HG03280 (cell line): ENCODE measurements at regions not wholly inside any gene's neighbourhood (a gene's known extent, or its start where the extent isn't known, plus 50 kb on each side); places are given as distances from the start of the nearest gene placed in this dataset.
"Not testable (repeated sequence)": the region's sequence is repeated elsewhere in the genome, so short reads cannot be mapped to it uniquely, and the experiment has no call there.

ENCODE experiments used
- ATAC-seq: cut with Tn5 transposase; IDR thresholded peaks from one replicate; pipeline ENCODE4 v1.9.1; 2021; ENCODE audit warnings: mild to moderate bottlenecking, moderate library complexity; ENCODE audit not compliant: unreplicated experiment

GRCh38 chr12:31822761-31823160 lies 93.9 kb upstream of the AMN1 start:
- ATAC-seq = no peak

GRCh38 chr12:31821484-31821883 lies 92.7 kb upstream of the AMN1 start:
- no peak for ATAC-seq

- ATAC-seq = no peak
Measured at GRCh38 chr12:31820832-31821231, 92.0 kb upstream of the AMN1 start.

- no peak for ATAC-seq
Measured at GRCh38 chr12:31819427-31819826, 90.6 kb upstream of the AMN1 start.

GRCh38 chr12:31818623-31819268 lies 89.9 kb upstream of the AMN1 start:
- no peak for ATAC-seq

- no peak for ATAC-seq
Measured at GRCh38 chr12:31817120-31817519, 88.3 kb upstream of the AMN1 start.

- ATAC-seq = no peak
Measured at GRCh38 chr12:31815096-31815495, 86.3 kb upstream of the AMN1 start.

- ATAC-seq = no peak
Measured at GRCh38 chr12:31813305-31813704, 84.5 kb upstream of the AMN1 start.

- ATAC-seq = no peak
Measured at GRCh38 chr12:31807773-31808097, 78.9 kb upstream of the AMN1 start.

- not testable (repeated sequence) for ATAC-seq
Measured at GRCh38 chr12:31807081-31807772, 78.4 kb upstream of the AMN1 start.

GRCh38 chr12:31805681-31806080 lies 76.9 kb upstream of the AMN1 start:
- ATAC-seq = not testable (repeated sequence)

GRCh38 chr12:31804707-31805106 lies 75.9 kb upstream of the AMN1 start:
- not testable (repeated sequence) for ATAC-seq

GRCh38 chr12:31804185-31804504 lies 75.3 kb upstream of the AMN1 start:
- ATAC-seq = no peak

- ATAC-seq = no peak
Measured at GRCh38 chr12:31803306-31804184, 74.7 kb upstream of the AMN1 start.

- ATAC-seq = no peak
Measured at GRCh38 chr12:31801872-31802271, 73.1 kb upstream of the AMN1 start.

- no peak for ATAC-seq
Measured at GRCh38 chr12:31797230-31797872, 68.5 kb upstream of the AMN1 start.

GRCh38 chr12:31796270-31796951 lies 67.6 kb upstream of the AMN1 start:
- no peak for ATAC-seq

GRCh38 chr12:31794745-31795144 lies 65.9 kb upstream of the AMN1 start:
- no peak for ATAC-seq

- ATAC-seq = not testable (repeated sequence)
Measured at GRCh38 chr12:31791265-31791664, 62.4 kb upstream of the AMN1 start.

GRCh38 chr12:31790759-31791158 lies 61.9 kb upstream of the AMN1 start:
- no peak for ATAC-seq

- ATAC-seq = no peak
Measured at GRCh38 chr12:31785318-31785717, 56.5 kb upstream of the AMN1 start.
